Epidermal melanocyte (primary cell): ENCODE measurements at regions not wholly inside any gene's neighbourhood (a gene's known extent, or its start where the extent isn't known, plus 50 kb on each side); places are given as distances from the start of the nearest gene placed in this dataset.
A peak's percentile ranks its signal among the peaks of the same experiment; 100 is the strongest.

Experiments used
- DNase-seq: peaks from one replicate; pipeline ENCODE4 v3.0.0; 2011; ENCODE audit warnings: low spot score; ENCODE audit not compliant: insufficient read length

DNA sequence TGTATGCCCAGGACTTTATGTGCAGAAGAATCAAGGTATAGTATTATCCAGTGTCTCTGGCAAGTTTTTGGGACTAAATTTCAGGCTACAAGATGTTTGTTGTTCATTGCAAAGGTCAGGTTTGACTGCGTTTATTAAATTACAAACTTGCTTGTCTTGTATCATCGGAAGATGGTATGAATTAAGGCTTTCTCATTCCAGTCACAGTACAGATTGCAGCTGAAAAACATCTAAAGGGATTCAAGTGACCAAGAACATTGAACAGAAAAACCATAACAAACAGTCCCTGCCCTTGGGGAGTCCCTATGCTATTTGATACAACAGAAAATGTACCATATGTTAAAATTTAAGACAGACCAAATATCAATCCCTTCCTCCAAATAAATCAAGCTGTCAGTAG, 244.7 kb upstream of the TNC start:
- DNase-seq: no peak

DNA sequence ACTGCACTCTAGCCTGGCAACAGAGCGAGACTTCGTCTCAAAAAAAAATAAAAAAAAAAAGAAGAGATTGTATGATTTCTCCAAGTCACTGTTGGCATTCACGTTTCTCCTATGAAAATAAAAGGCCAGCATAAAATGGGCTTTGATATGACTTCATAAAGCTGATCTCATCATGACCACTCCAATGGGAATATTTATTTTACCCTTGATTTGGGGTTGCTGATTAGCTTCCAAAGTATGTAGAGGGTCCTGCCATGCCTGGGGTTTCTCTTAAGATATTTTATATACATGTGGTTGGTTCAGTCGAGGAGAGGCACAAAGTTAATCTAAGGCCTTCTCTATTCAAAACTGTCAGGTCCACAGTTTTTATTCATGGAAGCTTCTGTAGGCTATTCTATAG, 247.0 kb upstream of the TNC start:
- no peak for DNase-seq

DNA sequence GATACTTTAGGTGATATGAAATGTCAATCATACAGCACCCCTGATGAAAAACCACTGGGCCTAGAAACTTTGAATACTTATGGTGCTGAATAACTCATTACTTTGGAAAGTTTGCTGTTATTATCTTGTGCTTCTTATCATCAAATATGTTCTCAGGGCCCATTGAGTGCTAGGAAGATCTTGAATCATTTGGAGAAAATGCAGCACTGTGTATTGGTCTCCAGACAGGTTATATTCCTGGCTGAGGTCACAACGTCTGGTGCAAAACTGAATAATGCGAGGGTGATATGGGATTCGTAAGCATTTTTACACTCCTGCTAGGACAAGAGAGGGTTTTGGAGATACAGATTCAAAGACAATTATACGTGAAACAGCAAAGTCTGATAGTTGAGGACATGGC, 249.4 kb upstream of the TNC start:
- no peak for DNase-seq

DNA sequence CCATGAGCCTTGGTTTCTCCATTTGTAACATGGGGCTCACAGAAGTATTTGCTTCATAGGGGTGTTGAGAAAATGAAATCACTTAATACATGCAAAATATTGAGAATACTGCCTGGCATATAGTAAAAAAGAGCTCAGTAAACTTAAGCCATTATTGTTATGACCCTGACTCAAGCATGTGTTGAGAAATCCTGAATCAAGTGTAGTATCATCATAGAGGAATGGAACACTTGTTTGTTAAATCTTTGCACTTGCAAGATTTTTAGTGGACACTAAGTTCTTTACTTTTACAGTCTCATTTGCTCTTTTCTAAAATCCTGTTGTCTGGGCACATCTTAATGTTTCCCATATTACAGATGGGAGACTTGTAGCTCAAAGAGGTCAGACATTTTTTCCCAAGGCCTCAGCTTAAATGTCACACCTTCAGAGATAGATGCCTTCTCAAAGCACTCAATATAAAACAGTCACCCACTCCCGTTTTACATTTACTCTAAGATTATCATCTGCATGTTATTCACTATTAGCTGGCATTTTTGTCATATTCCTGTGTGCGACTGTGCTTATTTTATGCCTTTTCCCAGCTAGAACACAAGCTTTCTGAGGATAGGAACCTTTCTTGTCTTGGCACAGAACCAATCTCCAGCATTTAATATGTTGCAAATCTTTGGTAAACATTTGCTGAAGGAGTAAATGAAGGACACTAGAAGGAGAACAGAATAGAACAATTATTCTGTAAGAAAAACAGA, 250.0 kb upstream of the TNC start:
- DNase-seq: no peak

DNA sequence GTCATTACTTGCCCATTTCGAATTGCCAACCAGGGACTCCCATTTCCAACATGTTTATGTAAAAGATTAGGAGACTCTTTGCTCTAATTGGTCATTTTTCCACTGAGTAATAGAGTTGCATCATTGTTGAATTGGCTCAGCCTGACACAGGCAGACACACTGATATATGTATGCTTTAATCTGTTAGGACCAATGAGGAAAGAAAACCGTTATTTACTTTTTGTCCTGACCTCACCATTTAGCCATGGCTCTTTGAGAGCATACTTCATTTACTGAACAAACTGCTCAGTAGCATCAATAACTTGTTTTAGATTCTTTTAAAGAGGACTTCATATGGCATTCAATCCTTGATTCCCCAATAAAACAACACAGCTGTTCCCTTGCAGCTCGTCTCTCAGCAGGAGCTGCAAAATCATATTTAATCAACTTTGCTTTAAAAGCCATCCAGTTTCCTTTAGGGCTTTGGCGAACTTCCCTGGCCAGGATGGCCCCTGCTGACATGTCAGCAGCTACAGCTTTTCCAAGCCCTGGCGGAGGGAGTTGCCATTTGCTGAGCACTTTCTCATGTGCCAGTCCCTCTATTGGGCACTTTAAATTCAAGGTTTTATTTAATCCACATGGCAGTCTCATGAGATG, 251.5 kb upstream of the TNC start:
- peak; percentile 19 for DNase-seq

DNA sequence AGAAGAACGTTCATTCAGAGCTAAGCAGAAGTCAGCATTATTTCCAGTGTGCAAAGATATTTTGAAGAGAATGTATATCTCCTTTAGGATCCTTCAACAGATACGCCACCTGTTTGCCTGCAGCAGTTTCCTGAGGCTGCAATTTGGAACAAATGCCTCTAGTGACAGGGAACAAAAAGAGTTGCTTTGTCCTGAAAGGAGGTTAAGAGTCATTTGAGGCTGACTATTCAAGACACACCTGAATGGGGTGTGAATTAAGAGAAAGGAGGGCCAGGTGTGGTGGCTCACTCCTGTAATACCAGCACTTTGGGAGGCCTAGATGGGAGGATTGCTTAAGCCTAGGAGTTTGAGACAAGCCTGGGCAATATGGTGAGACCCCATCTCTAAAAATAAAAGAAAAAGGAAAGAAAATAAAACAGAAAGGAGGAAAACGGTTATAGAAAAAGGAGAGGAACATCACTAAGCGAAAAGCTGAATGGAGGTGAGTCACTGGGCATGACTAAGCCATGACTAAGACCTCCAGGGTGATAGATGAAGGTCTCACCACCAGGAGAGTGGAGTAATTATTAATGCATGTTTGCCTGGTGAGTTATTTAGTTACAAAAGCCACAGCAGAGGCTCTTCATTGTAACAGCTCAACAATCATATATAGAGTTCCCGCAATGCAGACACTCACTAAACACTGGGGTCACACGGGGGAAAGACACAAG, 255.2 kb upstream of the TNC start:
- peak; percentile 69 for DNase-seq

DNA sequence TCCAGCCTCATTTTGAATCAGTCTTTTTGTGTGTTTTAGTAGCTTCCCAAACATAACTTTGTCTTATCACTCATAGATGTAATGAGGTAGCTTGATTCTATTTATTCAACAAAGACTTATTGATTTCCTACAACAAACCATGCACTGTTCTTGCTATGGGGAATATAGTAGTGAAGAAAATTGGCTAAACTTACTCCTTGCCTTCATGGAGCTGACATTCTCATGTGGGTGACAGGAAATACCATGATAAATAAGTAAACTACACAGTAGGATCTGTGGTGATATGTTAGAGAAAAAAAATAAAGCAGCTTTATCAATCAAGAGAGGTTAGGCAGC, 255.7 kb upstream of the TNC start:
- DNase-seq: no peak

DNA sequence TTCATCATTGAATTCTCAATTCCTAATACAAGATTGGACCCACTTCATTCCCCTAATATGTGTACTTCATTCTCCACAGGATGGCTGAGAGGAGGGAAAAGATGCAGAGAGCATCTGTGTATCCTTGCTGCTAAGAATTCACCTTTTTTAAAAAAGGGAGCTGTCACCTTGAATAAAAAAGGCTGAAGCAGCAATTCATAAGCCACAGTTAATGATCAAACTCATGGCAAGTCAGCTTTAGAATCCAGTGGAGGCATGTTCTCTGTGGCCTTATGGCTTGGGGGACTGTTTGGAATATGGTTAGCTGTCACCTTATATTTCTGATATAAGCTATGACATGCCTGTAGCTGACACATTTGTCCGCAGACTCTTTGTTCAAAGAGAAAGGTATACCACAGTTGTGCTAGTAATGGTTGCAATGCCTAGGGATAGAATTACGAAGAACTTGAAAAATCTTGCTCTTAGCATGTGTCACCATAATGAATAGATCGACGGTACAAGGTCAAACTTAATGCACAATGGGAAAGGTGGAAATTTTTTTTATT, 256.8 kb upstream of the TNC start:
- no peak for DNase-seq

DNA sequence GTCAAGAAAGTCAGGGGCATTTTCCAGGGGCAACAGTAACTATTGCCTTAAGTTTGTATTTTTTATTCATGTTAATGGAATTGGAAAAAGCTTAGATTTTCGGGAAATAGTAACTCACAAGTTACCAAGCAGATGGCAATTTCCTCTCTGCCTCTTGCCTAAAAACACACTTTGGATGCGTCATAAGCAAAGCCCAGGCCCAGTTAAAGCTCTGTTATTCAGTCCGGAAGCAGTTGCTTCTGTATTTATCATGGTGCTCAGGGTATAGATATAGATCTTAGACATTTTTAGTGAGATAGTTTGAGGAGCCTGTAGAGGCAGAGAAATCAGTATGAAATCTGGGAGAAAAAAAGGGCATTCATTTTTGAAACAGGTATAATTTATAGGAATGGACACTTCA, 260.3 kb upstream of the TNC start:
- DNase-seq: no peak

DNA sequence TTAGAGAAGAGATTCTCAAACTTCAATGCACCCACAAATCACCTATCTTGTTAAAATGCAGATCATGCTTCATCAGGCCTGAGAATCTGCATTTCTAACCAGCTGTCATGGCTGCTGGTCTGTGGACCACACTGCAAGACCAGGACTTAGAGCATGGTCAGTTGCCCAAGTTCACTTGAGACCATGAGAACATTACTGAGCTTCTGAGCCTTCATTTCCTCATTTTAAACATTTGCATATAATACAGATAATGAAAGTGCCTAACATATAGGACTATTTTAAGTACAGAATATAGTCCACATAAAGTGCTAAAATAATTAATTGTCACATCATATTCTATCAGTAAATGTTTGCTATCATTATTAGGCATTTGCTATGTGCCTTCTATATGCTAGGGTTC, 260.8 kb upstream of the TNC start:
- DNase-seq: no peak

DNA sequence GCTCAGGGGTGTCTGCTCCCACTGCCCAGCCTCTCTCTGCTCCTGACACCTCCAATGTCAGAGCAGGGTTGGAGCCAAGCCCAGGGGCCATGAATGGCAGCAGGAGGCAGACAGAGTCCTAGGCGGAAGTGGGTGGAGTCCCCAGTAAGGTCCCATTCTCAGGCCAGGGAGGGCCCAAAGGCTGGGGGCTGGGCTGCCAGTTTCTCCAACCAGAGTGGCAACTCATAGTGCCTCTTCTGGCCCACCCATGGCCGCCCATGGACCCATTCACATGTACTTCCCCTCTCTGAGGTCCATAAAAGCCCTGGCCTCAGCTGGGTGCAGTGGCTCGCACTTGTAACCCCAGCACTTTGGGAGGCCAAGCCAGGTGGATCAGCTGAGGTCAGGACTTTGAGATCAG, 261.8 kb upstream of the TNC start:
- no peak for DNase-seq

DNA sequence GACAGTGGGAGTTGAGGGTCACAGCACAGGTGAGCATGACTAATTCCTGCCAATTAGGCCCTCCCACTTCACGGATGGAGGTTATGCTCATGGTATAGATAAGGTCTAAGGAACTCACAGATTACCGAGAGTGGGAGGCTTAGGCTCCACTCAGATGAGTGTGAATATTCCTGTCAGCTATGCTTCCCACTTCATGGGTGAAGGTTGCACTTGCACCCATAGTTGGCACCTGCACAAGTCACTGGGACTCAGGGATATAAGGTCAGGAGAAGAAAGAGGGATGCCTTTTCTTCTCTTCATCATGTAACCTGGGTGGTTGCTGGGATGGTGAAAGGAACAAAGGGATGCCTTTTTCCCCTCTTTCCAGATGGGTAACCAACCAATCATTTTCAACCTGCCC, 264.9 kb upstream of the TNC start:
- no peak for DNase-seq

DNA sequence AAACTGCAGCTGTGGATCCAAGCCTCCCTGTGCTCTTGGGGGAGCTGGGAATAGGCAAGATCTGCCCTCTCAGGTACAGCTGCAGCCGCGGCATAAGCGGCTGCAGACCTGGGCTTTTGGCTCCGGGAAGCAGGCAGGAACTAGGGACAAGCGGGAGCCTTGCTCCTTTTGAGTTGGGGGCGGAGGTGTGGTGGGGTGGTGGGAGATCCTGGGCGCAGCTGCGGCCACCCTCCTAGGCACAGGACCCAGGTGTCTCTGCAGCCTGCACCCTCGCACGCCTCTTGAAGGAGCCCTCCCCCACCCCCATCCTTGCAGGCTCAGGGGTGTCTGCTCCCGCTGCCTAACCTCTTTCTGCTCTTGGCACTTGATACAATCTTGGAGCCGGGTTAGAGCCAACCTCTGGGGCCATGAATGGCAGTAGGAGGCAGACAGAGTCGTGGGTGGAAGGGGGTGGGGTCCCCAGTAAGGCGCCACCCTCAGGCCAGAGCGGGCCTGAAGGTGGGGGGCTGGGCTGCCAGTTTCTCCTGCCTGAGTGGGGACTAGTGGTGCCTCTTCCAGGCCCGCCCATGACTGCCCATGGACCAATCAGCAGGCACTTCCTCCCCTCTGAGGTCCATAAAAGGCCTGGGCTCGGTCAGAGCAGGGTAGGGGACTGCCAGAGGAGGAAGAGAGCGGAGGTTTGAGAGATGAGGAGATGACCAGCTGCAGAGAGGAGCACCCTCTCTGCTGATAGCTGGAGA, 267.6 kb upstream of the TNC start:
- no peak for DNase-seq

DNA sequence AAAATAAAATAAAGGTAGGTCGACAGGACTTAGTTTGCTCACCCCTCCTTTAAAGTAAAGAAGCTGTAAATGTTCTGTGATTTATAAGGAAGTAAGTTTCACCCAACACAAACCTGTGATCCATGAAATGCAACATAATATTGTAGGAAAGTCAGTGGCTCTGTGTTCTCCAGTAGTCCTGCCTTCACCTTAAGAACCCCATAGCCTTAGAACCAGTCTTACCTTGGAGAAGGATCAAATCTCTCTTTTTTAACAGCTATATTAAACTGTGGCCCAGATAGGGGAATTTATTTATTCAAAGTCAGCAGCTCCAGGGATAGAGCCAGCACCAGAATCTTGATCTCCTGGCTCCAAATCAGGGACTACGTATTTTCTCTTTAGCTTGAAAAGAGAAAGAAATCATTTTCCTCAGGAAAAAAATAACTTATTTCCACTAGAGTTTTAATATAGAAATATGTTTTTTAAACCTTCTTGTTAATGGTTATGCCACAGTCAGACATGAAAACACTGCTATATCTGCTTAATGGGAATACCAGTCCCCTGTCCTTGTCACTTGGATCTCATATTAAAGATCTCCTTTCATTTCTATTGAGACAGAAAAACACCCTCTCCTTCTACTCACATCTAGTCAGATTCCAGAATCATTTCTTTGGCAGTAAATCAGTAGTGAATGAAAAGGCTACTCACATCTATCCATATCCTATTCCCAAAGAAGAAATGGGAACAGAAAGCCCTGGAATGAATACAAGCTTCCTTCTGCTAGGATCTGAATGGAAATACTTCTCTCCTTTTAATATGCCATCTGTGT, 269.2 kb upstream of the TNC start:
- DNase-seq: no peak

DNA sequence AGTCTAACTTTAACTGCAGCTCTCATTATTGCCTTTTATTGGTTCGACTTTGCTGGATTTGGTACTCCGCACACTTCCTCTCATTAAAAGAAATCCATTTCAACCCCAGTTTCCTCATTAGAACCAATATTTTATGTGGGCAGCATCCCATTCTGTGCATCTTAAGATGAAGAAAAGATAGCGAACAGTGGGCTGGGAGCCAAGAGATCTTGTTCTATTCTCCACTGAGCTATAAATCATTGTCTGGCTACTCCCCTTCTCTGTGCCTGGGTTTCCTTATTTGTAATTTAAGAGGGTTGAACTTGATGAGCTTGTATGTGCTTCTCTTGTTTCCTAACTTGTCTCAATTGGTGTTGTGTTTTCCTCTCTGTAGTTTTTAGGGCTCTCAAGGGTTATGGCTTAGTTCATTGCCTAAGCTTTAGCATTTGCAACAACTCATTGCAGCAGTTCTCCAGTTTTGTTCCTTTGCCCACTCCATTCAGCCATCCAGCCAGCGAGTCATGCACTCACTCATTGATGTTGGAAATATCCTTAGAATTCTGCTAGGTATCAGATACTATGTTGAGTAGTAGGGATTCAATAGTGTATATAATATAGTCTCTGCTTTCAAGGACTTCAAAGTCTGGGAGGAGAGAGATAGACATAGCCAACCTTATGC, 273.3 kb upstream of the TNC start:
- DNase-seq: no peak

DNA sequence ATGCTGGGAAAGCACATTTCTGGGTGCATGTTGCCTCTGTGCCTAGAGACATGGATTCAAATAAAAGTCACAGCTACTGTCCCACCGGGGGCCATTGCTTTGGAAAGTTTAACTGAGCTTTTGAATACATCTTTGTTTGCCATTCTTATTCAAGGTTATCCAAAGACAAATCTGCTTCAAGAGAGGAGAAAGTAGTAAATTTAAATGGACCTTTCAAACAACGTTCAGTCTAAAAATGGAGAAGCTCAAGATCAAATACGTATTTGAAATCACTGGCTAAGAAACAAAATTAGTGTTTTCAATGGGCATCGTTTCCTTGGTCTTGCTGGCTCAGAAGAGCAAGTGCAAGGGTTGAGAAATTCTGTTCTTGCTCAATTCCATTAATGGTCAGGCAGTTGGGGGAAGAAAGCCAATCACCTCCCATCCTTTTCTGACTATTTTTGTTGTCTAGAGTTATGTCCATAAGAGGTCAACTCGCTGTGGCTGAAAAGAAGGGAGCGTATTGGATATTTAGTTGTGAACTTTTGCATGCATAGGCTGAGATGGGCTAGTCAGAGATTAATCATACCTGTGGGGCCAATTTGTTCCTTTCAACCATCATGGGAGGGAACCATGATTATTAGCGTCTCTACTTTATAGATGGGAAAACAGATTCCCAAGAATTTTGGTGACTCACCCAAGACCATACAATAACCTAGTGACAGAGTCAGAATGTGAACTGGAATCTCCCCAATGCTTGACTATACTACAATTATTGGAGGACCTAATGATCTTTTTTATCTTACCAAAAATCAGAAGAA, 276.2 kb upstream of the TNC start:
- DNase-seq: no peak

DNA sequence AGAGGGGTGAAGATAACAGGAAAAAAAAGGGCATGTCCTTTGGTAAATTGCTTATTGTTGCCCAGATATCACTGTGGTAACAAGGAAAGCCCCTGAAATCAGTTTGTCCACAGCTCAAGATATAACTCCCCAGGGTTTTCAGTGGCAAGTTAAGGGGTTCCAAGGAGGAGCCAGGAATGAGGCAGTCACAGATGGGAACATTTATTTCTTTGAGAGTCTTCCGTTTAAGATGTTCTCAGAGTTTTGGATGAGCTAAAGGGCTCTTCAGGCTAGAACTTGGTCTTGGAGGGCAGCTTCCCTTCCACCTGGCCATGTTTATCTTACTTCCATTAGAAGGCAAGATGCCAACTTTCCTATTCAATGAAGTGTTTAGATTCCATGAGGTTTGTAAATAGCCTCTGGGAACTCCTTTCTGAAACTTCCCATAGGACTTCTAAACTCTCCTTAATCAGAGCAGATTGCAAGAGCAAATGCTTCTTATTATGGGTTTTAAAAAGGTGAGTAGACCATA, 277.6 kb upstream of the TNC start:
- no peak for DNase-seq

DNA sequence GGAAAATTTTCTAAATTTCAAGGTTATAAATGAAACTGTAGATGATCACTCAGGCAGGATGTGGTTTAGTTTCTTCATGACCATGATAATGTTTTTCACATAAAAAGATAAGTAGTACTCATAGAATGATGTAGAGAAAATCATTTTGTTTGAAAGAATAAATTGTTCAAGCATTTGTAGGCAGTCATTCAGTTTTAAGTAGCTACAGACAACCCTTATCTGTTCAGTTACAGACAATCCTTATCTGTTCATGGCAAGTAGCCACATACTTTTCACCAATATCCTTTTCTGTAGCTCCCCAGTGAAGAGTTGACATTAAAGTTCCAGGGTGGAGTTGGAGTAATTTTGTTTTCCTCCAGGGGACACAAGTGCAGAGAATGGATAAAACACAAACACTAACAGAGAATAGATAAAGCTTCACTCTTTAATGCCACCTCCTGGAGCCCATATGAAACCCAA, 278.1 kb upstream of the TNC start:
- no peak for DNase-seq

DNA sequence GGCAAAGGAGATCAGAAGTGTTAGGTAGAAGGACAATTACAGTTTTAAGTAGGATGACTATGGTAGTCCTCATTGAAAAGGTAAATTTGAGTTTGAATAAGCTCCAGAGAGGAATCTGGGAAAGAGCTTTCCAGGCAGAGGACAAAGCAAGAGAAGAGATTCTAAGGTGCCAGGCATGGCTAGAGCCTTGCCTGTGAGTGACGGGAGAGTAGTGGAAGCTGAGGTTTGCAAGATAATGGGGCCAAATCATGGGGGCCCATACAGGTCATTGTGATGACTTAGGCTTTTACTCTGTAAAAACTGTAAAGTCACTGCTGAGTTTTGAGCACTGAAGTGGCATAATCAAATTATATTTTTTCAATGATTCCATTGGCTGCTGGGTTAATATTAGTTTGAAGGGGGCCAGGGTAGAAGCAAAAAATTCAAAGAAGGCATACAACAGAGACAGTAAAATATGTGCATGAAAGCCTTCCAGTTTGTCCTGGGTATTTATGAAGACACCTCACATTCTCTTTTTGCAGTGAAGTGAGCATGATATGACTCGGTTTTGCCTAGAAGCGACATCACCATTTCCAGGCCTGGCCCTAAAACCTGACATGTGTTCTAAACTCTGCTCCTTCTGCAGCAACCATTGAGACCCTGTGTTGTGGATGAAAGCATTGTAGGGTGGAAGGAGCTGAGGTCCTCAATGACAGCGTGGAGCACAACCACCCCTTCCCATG, 279.8 kb upstream of the TNC start:
- no peak for DNase-seq
